ENCODE measurements at regions not wholly inside any gene's neighbourhood (a gene's known extent, or its start where the extent isn't known, plus 50 kb on each side); places are given as distances from the start of the nearest gene placed in this dataset.

GRCh38 chr11:80593648-80594374 lies 1153.0 kb upstream of the TENM4 start:
- Histone ChIP-seq H3K27me3 (ENCODE audit: control insufficient read depth, insufficient read depth, low read length) (no peaks in the 10 kb centered on the region), H3K9ac (ENCODE audit: low read length in 3 of 3) (no peak overlapping the region), H3K9me3 (ENCODE audit: control insufficient read depth in 2 of 3, insufficient read depth in 1 of 3, low read length in 3 of 3) (no peaks in the 10 kb centered on the region), H3K4me3 (ENCODE audit: low read length in 3 of 3) (no peak overlapping the region), H3K4me1 (ENCODE audit: control insufficient read depth in 2 of 3, insufficient read depth in 2 of 3, low read depth in 1 of 3, low read length in 3 of 3) (no peaks in the 10 kb centered on the region), H3K36me3 (ENCODE audit: control insufficient read depth in 2 of 3, insufficient read depth in 3 of 3, low read length in 3 of 3) (no peaks in the 10 kb centered on the region), H3K27ac (ENCODE audit: low read depth in 2 of 2, low read length in 2 of 2) (no peak overlapping the region)
- DNase-seq (no peak), FAIRE-seq (no peak)
- no peak for TF ChIP-seq CTCF (IDR thresholded peaks at IDR 0.05; ENCODE audit: borderline replicate concordance, extremely low read depth, insufficient read depth)
- intact Hi-C loops (cut with DNase I), result no loop called here

- Histone ChIP-seq H3K27me3 (ENCODE audit: control insufficient read depth, insufficient read depth, low read length) (no peaks in the 10 kb centered on the region), H3K4me1 (ENCODE audit: control insufficient read depth in 2 of 3, insufficient read depth in 2 of 3, low read depth in 1 of 3, low read length in 3 of 3) (no peaks in the 10 kb centered on the region), H3K4me3 (ENCODE audit: low read length in 3 of 3) (no peak overlapping the region), H3K9ac (ENCODE audit: low read length in 3 of 3) (no peak overlapping the region), H3K36me3 (ENCODE audit: control insufficient read depth in 2 of 3, insufficient read depth in 3 of 3, low read length in 3 of 3) (no peaks in the 10 kb centered on the region), H3K27ac (ENCODE audit: low read depth in 2 of 2, low read length in 2 of 2) (no peak overlapping the region), H3K9me3 (ENCODE audit: control insufficient read depth in 2 of 3, insufficient read depth in 1 of 3, low read length in 3 of 3) (no peaks in the 10 kb centered on the region)
- FAIRE-seq (no peak), DNase-seq (no peak)
- no peak for TF ChIP-seq CTCF (IDR thresholded peaks at IDR 0.05; ENCODE audit: borderline replicate concordance, extremely low read depth, insufficient read depth)
- intact Hi-C loops (cut with DNase I), result no loop called here
These were observed 1151.7 kb upstream of the TENM4 start for GRCh38 chr11:80592546-80592945.

DNA sequence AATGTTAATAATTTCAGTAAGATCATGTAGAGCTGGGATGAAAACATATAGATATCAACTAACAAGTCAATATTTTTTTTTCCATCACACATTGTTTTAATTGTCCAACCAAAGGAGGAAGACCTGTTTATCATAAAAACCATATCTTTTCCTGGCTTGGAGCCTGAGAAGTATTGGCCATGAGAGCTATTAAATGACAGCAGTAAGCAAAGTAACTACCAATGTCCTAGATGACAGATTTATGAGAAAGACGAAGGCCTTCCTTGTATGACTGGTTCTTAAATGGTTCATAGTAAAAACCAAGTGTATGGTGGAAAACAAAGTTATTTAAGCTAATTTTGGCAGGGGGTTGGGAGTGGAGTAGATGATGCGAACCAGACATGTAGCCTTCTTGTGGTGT lies 1147.1 kb upstream of the TENM4 start:
- no peaks in the 10 kb centered on the region for H3K27me3 ChIP-seq (ENCODE audit: control insufficient read depth, insufficient read depth, low read length)
- H3K36me3 ChIP-seq (ENCODE audit: control insufficient read depth in 2 of 3, insufficient read depth in 3 of 3, low read length in 3 of 3), result no peaks in the 10 kb centered on the region
- no peak overlapping the region for H3K9ac ChIP-seq (ENCODE audit: low read length in 3 of 3)
- H3K27ac ChIP-seq (ENCODE audit: low read depth in 2 of 2, low read length in 2 of 2), result no peak overlapping the region
- intact Hi-C loops (cut with DNase I), result no loop called here
- no peak overlapping the region for H3K4me3 ChIP-seq (ENCODE audit: low read length in 3 of 3)
- no peak for FAIRE-seq
- no peak for TF ChIP-seq CTCF (IDR thresholded peaks at IDR 0.05; ENCODE audit: borderline replicate concordance, extremely low read depth, insufficient read depth)
- DNase-seq, result no peak
- no peaks in the 10 kb centered on the region for H3K9me3 ChIP-seq (ENCODE audit: control insufficient read depth in 2 of 3, insufficient read depth in 1 of 3, low read length in 3 of 3)
- H3K4me1 ChIP-seq (ENCODE audit: control insufficient read depth in 2 of 3, insufficient read depth in 2 of 3, low read depth in 1 of 3, low read length in 3 of 3), result no peaks in the 10 kb centered on the region

GRCh38 chr11:80586464-80586863 lies 1145.6 kb upstream of the TENM4 start:
- intact Hi-C loops (cut with DNase I), result no loop called here
- H3K4me3 ChIP-seq (ENCODE audit: low read length in 3 of 3), result no peak overlapping the region
- H3K27me3 ChIP-seq (ENCODE audit: control insufficient read depth, insufficient read depth, low read length), result no peaks in the 10 kb centered on the region
- FAIRE-seq (no peak), DNase-seq (no peak)
- no peaks in the 10 kb centered on the region for H3K36me3 ChIP-seq (ENCODE audit: control insufficient read depth in 2 of 3, insufficient read depth in 3 of 3, low read length in 3 of 3)
- no peak overlapping the region for H3K27ac ChIP-seq (ENCODE audit: low read depth in 2 of 2, low read length in 2 of 2)
- no peaks in the 10 kb centered on the region for H3K4me1 ChIP-seq (ENCODE audit: control insufficient read depth in 2 of 3, insufficient read depth in 2 of 3, low read depth in 1 of 3, low read length in 3 of 3)
- no peaks in the 10 kb centered on the region for H3K9me3 ChIP-seq (ENCODE audit: control insufficient read depth in 2 of 3, insufficient read depth in 1 of 3, low read length in 3 of 3)
- no peak overlapping the region for H3K9ac ChIP-seq (ENCODE audit: low read length in 3 of 3)
- no peak for TF ChIP-seq CTCF (IDR thresholded peaks at IDR 0.05; ENCODE audit: borderline replicate concordance, extremely low read depth, insufficient read depth)
